Renal cortex interstitium (tissue), 11 donors: ENCODE measurements at regions not wholly inside any gene's neighbourhood (a gene's known extent, or its start where the extent isn't known, plus 50 kb on each side); places are given as distances from the start of the nearest gene placed in this dataset.
"Not testable (repeated sequence)": the region's sequence is repeated elsewhere in the genome, so short reads cannot be mapped to it uniquely, and the experiment has no call there.

ENCODE experiments used
- DNase-seq, 11 donors: peaks; one replicate each; pipeline ENCODE4 v3.0.0-alpha.2; 2013; ENCODE audit warnings: low read depth in 9 of 11, low spot score in 4 of 11; ENCODE audit errors: extremely low read depth in 1 of 11

DNA sequence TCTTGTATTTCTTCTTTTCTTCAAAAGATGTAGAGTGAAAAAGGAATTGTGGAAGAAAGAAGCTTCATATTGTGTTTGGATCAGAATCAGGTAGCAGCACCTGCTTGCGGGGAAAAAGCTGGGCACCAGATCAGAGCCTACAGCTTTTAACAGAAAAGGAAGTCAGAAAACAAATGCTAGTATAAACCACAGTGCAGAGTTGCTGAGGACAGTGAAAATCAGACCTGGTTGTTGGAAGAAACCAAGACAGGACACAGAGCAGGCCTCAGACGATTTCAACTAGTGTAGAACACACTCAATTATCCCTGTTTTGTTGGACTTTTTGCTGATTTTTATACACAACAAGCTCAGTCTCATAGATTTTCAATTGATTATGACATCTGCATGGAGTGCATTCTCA, 221.4 kb downstream of the PTN start:
- no peak for DNase-seq

- DNase-seq, result no peak
Observed at GRCh38 chr7:137120690-137121089, 222.8 kb downstream of the PTN start.

DNA sequence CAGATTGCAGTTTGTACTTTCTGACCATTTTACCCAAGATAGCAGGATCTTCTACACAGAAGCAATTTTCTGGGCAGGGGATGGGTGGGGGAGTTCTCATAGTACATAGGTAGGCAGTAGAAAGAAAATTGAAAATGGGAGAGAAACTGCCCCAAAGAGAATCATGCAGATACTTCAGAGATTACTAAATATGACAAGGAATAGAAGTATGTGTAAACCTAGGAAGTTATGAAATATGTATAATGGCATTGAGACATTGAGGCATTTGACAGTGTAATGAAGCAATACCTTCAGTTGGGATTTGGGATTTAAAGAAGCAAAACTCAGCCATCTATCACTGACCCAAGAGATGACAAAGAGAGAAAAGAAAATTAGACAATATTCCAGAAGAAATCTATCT, 233.0 kb downstream of the PTN start:
- DNase-seq, result no peak

- DNase-seq, result no peak
Observed at GRCh38 chr7:137110091-137110509, 233.4 kb downstream of the PTN start.

DNA sequence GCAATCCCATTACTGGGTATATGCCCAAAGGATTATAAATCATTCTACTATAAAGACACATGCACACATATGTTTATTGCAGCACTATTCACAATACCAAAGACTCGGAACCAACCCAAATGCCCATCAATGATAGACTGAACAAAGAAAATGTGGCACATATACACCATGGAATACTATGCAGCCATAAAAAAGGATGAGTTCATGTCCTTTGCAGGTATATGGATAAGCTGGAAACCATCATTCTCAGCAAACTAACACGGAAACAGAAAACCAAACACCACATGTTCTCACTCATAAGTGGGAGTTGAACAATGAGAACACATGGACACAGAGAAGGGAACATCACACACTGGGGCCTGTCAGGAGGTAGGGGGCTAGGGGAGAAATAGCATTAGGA, 235.7 kb downstream of the PTN start:
- not testable (repeated sequence) for DNase-seq

- not testable (repeated sequence) for DNase-seq
Observed at GRCh38 chr7:137103526-137103925, 235.1 kb downstream of the CHRM2 start.

- DNase-seq, result no peak
Observed at GRCh38 chr7:137097111-137097510, 228.7 kb downstream of the CHRM2 start.

DNA sequence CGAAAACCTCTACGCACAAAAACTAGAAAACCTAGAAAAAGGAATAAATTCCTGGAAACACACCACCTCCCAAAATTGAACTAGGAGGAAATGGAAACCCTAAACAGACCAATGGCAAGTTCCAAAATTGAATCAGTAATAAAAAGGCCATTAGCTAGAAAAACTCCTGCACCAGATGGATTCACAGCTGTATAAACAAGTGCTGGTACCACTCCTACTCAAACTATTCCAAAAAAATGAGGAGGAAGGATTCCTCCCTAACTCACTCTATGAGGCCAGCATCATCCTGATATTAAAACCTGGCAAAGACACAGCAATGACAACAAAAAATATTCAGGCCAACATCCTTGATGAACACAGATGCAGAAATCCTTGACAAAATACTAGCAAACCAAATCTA, 228.2 kb downstream of the CHRM2 start:
- no peak for DNase-seq

- DNase-seq, result no peak
Observed at GRCh38 chr7:137093198-137093597, 224.7 kb downstream of the CHRM2 start.

- no peak for DNase-seq
Observed at GRCh38 chr7:137091396-137091795, 222.9 kb downstream of the CHRM2 start.

DNA sequence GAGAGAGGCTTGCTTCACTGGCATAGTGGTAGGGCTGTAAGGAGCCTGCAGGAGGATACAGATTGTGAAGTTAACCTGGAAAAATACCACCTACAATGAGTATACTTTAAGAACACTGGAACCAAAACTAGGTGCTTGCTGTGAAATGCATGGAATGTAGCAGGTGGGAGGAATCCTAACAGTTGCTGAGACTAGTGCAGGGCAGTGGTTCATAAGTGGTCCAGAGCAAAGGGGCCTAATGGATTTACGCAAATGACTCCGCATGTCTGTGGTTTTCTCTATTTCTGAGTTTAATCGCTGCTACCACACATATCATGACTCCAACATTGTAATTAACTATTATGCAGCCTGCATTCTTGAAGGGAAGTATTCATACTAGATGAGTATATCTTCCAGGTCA, 218.4 kb downstream of the CHRM2 start:
- DNase-seq, result no peak

GRCh38 chr7:137084607-137085380, 216.3 kb downstream of the CHRM2 start:
- DNase-seq, result no peak

- no peak for DNase-seq
Observed at GRCh38 chr7:137082391-137082790, 213.9 kb downstream of the CHRM2 start.

DNA sequence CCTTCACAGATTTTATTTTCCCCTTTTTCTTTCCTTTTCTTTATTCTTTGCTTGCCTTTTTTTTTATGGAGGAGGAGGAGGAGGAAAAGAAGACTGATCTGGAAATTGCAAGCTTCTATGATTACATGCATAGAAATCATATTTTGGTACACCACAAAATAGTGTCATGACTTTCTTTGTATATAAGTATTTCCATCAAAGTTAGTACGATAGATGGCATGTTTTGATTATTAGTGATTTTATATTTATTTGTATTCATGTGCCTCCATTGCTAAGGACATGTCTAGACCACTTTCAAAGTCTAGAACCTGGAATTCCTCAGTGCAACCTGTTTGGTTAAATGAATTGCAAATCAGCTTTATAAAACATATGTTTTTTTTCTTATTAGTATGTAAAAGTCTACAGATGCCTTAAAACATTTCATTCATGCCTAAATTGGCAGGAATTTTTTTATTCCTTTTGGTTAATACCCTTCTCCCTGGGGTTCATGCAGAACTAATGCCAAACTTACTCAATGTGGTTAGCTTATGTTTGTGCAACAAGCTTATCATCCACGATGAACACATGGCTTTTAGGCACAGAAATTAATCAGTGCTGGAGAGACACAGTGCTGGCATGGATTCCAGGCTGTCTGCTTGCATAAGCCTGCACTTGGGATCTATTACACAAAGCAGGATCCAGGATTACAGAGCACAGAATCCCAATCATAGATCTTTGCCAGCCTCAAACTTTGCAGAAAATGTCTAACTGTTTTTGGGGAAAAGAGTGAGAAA, 213.1 kb downstream of the CHRM2 start:
- DNase-seq, result no peak

- DNase-seq, result no peak
Observed at GRCh38 chr7:137080516-137081203, 212.2 kb downstream of the CHRM2 start.

- DNase-seq, result no peak
Observed at GRCh38 chr7:137078781-137079180, 210.3 kb downstream of the CHRM2 start.

DNA sequence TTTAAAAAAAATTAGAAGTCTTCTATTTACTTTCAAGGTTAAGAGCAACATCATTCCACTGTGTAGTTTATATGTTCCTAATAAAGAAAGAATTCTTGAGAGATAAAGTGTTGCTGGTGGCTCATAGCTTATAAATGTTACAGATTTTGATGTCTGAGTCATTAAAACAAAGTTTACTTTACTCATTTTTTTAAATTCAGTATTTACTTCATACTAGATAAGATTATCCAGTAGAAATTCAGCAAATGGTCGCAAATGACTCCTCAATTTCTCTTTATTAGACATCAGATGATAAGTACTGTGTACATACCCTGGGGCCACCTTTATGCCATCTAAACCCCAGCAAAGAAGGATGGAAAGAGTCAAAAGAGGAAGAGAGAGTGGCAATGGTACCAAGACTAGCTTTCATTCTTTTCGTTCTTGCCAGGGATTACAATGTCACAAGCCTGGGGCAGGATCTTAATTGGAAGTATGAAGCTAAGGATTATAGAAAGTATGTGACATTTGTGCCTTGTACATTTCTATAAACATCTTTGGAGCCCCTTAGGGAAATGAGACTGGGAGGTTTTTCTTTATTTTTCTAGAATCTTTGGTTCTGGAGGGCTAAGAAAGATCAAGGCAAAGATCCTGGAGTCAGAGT, 206.1 kb downstream of the CHRM2 start:
- no peak for DNase-seq

- DNase-seq, result no peak
Observed at GRCh38 chr7:137073571-137074325, 205.3 kb downstream of the CHRM2 start.
